ENCODE measurements at regions not wholly inside any gene's neighbourhood (a gene's known extent, or its start where the extent isn't known, plus 50 kb on each side); places are given as distances from the start of the nearest gene placed in this dataset.
A peak's percentile ranks its signal among the peaks of the same experiment; 100 is the strongest.

GRCh38 chr15:85847031-85847430 is 52.3 kb upstream of the KLHL25 start:
- H3K36me3 Mint-ChIP-seq (ENCODE audit: insufficient read depth) = no peaks in the 10 kb centered on the region
- DNase-seq (ENCODE audit: low spot score, unreplicated experiment) = no peak
- H3K4me3 Mint-ChIP-seq (ENCODE audit: low read depth) = no peak overlapping the region
- H3K27me3 Mint-ChIP-seq = peaks cover 4% of the 10 kb centered on the region
- no peaks in the 10 kb centered on the region for H3K9me3 Mint-ChIP-seq (ENCODE audit: low read depth)
- no peak for TF ChIP-seq CTCF (IDR thresholded peaks at IDR 0.05; ENCODE audit: unreplicated experiment)
- H3K4me1 Mint-ChIP-seq (ENCODE audit: low read depth) = no peaks in the 10 kb centered on the region
- no peak overlapping the region for H3K27ac Mint-ChIP-seq

GRCh38 chr15:85849946-85850345 is 55.2 kb upstream of the KLHL25 start:
- H3K36me3 Mint-ChIP-seq (ENCODE audit: insufficient read depth) = no peaks in the 10 kb centered on the region
- H3K4me1 Mint-ChIP-seq (ENCODE audit: low read depth) = no peaks in the 10 kb centered on the region
- no peaks in the 10 kb centered on the region for H3K9me3 Mint-ChIP-seq (ENCODE audit: low read depth)
- H3K27ac Mint-ChIP-seq = no peak overlapping the region
- H3K27me3 Mint-ChIP-seq = peaks cover 15% of the 10 kb centered on the region
- no peak overlapping the region for H3K4me3 Mint-ChIP-seq (ENCODE audit: low read depth)
- no peak for DNase-seq (ENCODE audit: low spot score, unreplicated experiment)
- no peak for TF ChIP-seq CTCF (IDR thresholded peaks at IDR 0.05; ENCODE audit: unreplicated experiment)

GRCh38 chr15:85852969-85853368 is 58.2 kb upstream of the KLHL25 start:
- no peak for DNase-seq (ENCODE audit: low spot score, unreplicated experiment)
- no peaks in the 10 kb centered on the region for H3K9me3 Mint-ChIP-seq (ENCODE audit: low read depth)
- no peaks in the 10 kb centered on the region for H3K36me3 Mint-ChIP-seq (ENCODE audit: insufficient read depth)
- no peaks in the 10 kb centered on the region for H3K4me1 Mint-ChIP-seq (ENCODE audit: low read depth)
- no peak for TF ChIP-seq CTCF (IDR thresholded peaks at IDR 0.05; ENCODE audit: unreplicated experiment)
- H3K27ac Mint-ChIP-seq = no peak overlapping the region
- H3K4me3 Mint-ChIP-seq (ENCODE audit: low read depth) = no peak overlapping the region
- peaks cover 28% of the 10 kb centered on the region for H3K27me3 Mint-ChIP-seq

GRCh38 chr15:85854345-85855097 is 59.8 kb upstream of the KLHL25 start:
- H3K4me1 Mint-ChIP-seq (ENCODE audit: low read depth) = no peaks in the 10 kb centered on the region
- peaks cover 37% of the 10 kb centered on the region for H3K27me3 Mint-ChIP-seq
- peak overlapping the region; percentile 0 for H3K27ac Mint-ChIP-seq
- peak; percentile 89 for TF ChIP-seq CTCF (IDR thresholded peaks at IDR 0.05; ENCODE audit: unreplicated experiment)
- peak; percentile 28 for DNase-seq (ENCODE audit: low spot score, unreplicated experiment)
- H3K36me3 Mint-ChIP-seq (ENCODE audit: insufficient read depth) = no peaks in the 10 kb centered on the region
- H3K9me3 Mint-ChIP-seq (ENCODE audit: low read depth) = no peaks in the 10 kb centered on the region
- no peak overlapping the region for H3K4me3 Mint-ChIP-seq (ENCODE audit: low read depth)

- H3K36me3 Mint-ChIP-seq (ENCODE audit: insufficient read depth) = no peaks in the 10 kb centered on the region
- no peaks in the 10 kb centered on the region for H3K4me1 Mint-ChIP-seq (ENCODE audit: low read depth)
- peak; percentile 92 for TF ChIP-seq CTCF (IDR thresholded peaks at IDR 0.05; ENCODE audit: unreplicated experiment)
- peaks cover 34% of the 10 kb centered on the region for H3K27me3 Mint-ChIP-seq
- peak; percentile 70 for DNase-seq (ENCODE audit: low spot score, unreplicated experiment)
- H3K4me3 Mint-ChIP-seq (ENCODE audit: low read depth) = peak overlapping the region; percentile 27
- no peaks in the 10 kb centered on the region for H3K9me3 Mint-ChIP-seq (ENCODE audit: low read depth)
- H3K27ac Mint-ChIP-seq = no peak overlapping the region
These were observed 64.1 kb upstream of the KLHL25 start for GRCh38 chr15:85858586-85859375.

Data from progenitor cell of endocrine pancreas (in vitro differentiated cells).